A549 (cell line): ENCODE measurements at regions not wholly inside any gene's neighbourhood (a gene's known extent, or its start where the extent isn't known, plus 50 kb on each side); places are given as distances from the start of the nearest gene placed in this dataset.

ENCODE experiments used
- CTCF ChIP-seq: fragments of >200 bp; sonication (Bioruptor Twin); formaldehyde crosslinking; IDR thresholded peaks from 3 replicates; pipeline ENCODE4 v1.5.1; 2016
- POLR2A ChIP-seq: IDR thresholded peaks from 2 replicates; pipeline ENCODE4 v1.6.1; 2012; ENCODE audit warnings: mild to moderate bottlenecking, low read length

- TF ChIP-seq CTCF (no peak), POLR2A (no peak)
Observed at GRCh38 chr13:65310663-65311328, 1919.3 kb downstream of the PCDH9 start.
